Endothelial cell of umbilical vein (primary cell): ENCODE measurements at regions not wholly inside any gene's neighbourhood (a gene's known extent, or its start where the extent isn't known, plus 50 kb on each side); places are given as distances from the start of the nearest gene placed in this dataset.

Experiments used
- EZH2 ChIP-seq: IDR thresholded peaks from 2 replicates; pipeline ENCODE4 v1.6.1; 2012; ENCODE audit warnings: borderline replicate concordance, low read depth, mild to moderate bottlenecking, moderate library complexity, low read length, inconsistent platforms; ENCODE audit not compliant: severe bottlenecking
- JUN ChIP-seq: IDR thresholded peaks from 2 replicates; pipeline ENCODE4 v1.6.1; 2011; ENCODE audit warnings: borderline replicate concordance, low read depth; ENCODE audit not compliant: insufficient read length, insufficient read depth
- POLR2A ChIP-seq: IDR thresholded peaks from 2 replicates; pipeline ENCODE4 v1.6.1; 2012; ENCODE audit warnings: low read depth, mild to moderate bottlenecking, control low read depth, low read length
- POLR2AphosphoS5 ChIP-seq: IDR thresholded peaks from 2 replicates; pipeline ENCODE4 v1.6.1; 2012; ENCODE audit warnings: low read depth, mild to moderate bottlenecking, control low read depth, low read length, moderate library complexity; ENCODE audit not compliant: insufficient read depth
- TF ChIP-seq, protein P1 (sequence below), 2 donors: IDR thresholded peaks; 1 replicate in 1 of 2; 2 replicates in 1 of 2; pipeline ENCODE4 v1.5.1; 2011; ENCODE audit warnings: low read length in 2 of 2, mild to moderate bottlenecking in 2 of 2, moderate library complexity in 2 of 2, control low read depth in 1 of 2, inconsistent platforms in 1 of 2, low read depth in 1 of 2; ENCODE audit not compliant: insufficient read depth in 1 of 2; ENCODE audit errors: extremely low read depth in 1 of 2

DNA sequence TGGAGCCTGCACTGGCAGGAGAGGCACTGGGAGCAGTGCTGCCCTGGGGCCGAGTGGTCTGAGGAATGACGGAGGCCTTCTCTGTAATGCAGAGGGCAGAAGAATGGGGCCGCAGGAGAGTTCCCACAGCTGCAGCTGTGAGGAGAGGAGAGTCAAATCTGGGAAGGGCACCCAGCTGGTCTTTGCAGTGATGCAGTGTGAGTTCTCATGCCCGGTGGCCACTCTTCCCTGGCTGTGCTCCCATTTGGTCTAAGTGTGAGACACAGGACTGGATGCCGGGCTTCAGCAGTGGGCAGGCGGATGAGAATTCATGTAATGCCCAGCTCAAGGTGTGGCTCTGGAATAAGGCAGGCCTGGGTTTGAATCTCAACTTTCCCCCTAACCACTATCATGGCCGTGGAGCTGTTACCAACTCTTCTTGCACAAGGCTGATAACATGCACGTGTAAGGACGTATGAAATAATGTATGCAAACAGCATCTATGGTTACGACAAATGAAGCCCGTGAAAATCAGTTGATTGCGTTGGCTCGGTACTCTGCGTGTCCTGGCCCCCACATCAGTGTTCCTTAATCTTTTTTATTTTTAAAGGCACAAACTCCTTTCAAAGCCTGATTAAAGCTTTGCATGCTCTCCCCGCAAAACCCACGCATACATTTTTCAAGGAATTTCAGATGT lies 71.6 kb downstream of the ACKR3 start:
- TF ChIP-seq POLR2AphosphoS5, result no peak
- TF ChIP-seq EZH2, result no peak
- TF ChIP-seq POLR2A, result no peak
- TF ChIP-seq, protein P1, sequence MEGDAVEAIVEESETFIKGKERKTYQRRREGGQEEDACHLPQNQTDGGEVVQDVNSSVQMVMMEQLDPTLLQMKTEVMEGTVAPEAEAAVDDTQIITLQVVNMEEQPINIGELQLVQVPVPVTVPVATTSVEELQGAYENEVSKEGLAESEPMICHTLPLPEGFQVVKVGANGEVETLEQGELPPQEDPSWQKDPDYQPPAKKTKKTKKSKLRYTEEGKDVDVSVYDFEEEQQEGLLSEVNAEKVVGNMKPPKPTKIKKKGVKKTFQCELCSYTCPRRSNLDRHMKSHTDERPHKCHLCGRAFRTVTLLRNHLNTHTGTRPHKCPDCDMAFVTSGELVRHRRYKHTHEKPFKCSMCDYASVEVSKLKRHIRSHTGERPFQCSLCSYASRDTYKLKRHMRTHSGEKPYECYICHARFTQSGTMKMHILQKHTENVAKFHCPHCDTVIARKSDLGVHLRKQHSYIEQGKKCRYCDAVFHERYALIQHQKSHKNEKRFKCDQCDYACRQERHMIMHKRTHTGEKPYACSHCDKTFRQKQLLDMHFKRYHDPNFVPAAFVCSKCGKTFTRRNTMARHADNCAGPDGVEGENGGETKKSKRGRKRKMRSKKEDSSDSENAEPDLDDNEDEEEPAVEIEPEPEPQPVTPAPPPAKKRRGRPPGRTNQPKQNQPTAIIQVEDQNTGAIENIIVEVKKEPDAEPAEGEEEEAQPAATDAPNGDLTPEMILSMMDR (IDR thresholded peaks at IDR 0.05; ENCODE audit: extremely low read depth in 1 of 2, insufficient read depth in 1 of 2, low read depth in 1 of 2, low read length in 2 of 2), result no peak
- TF ChIP-seq JUN, result no peak
